ENCODE measurements at regions not wholly inside any gene's neighbourhood (a gene's known extent, or its start where the extent isn't known, plus 50 kb on each side); places are given as distances from the start of the nearest gene placed in this dataset.

DNA sequence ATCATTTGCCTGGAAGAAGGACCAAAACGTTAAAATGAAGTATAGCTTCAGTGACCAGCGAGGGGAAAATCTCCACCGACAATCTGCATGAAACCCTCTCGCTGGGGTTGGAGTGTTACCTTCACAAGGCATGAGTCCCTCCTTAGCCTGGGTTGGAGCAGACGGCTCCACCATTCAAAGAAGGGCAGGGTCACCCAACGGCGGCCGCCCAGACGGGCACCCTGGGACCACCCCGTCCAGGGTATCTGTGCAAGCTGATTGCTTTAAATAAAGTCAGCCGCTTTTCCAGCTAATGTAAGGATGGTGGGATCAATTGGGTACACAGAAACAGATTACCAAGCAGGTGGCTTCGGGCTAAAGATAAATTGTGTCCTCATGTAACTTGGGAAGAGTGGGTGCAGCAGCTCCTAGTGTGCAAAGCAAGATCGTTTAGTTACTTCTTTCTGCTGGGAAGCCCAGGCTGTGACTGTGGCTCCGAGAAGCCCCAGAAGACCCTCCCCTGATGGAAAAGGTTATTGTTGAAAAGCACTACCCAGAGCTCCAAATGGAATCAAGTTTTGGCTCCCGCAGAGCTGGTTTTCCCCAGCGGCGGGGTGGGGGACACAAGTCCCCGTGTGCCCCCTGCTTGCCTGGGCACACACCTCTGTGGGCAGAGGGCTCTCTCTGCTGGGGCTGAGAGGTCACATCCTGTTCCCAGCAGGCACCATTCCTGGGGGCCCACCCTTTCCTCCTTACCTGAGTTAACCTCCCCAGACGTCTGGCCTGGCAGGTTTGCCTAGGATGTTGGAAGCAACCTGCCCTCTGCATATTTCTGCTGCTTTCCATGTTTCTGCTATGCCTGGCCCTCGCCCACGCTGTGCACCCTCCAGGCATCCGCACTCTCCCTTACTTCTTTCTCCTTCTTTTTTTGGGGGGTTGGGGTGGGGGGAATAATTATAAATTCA, 318.6 kb upstream of the DIO3 start:
- DNase-seq (ENCODE audit: low read depth in 2 of 2), result no peak

DNA sequence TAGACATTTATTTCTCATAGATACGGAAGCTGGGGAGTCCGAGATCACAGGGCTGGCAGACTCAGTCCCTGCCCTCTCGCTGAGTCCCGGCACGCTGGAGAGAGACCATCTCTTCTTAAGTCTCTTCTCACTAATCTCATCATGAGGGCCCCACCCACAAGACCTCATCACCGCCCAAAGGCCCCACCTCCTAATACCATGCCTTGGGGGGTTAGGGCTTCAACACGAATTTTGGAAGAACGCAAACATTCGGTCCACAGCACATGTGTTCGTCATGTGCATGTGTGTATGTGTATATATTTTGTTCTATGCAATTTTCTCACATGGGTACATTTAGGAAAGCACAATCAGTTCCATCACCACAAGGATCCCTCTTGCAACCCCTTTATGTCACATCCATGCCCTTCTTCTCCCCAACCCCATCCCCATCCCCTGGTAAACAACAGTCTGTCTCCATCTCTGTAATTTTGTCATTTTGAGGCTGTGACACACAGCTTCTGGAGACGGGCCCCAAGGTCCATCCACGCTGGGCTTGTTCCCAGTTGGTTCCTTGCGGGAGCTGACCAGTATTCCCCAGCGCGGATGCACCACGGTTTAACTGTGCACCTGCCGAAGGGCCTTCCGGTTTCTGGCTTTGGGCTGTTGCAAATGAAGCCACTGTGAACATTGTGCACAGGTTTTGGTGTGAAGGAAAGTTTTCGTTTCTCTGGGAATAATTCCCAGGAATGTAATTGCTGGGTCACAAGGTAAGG, 317.5 kb upstream of the DIO3 start:
- no peak for DNase-seq (ENCODE audit: low read depth in 2 of 2)

DNA sequence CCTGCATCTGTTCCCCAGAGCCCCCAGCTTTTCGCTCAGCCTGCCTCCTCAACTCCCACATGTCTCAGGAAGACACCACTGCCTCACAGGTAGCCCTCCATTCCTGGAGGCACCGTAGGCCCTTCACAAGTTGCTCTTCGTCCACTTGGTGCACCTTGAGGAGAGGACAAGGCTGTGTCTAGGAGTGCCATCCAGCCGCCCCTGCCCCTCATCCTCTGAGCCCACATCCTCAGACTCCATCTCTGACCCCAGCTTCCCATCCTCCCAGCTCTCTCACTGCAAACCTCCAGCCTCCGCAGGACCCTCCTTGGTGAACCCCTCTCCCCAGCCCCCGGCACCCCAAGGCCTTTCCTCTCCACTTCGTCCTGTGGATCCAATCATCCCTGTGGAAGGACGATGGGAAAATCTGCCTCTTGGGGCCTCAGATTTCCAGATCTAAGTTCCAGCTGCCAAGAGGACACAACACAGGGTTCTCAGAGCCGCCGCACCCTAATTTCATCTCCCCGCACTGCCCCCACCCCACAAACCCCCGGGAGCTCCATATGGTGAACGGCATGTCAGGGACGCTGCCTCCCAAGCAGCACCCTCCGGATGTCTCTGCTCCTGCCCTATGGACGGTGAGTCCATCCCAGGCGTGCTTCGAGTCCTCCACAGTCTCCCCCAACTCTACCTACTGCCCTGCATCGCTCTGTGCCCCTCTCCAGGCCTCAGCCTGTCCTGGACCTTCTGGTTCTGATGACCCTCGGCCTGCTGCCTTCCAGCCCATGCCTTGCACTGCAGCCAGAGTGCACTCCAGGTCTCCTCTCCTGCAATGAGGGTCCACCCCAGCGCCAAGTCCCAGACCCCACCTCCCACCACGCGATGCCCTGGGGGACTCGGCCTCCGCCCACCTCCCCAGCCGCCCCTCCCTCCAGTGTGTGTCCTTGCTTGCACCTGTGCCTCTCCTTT, 314.1 kb upstream of the DIO3 start:
- DNase-seq (ENCODE audit: low read depth in 2 of 2), result no peak

GRCh38 chr14:101247842-101248725, 313.2 kb upstream of the DIO3 start:
- DNase-seq (ENCODE audit: low read depth in 2 of 2), result no peak

- DNase-seq (ENCODE audit: low read depth in 2 of 2), result no peak
Measured at GRCh38 chr14:101248840-101249675, 312.2 kb upstream of the DIO3 start.

- no peak for DNase-seq (ENCODE audit: low read depth in 2 of 2)
Measured at GRCh38 chr14:101249676-101250036, 311.6 kb upstream of the DIO3 start.

DNA sequence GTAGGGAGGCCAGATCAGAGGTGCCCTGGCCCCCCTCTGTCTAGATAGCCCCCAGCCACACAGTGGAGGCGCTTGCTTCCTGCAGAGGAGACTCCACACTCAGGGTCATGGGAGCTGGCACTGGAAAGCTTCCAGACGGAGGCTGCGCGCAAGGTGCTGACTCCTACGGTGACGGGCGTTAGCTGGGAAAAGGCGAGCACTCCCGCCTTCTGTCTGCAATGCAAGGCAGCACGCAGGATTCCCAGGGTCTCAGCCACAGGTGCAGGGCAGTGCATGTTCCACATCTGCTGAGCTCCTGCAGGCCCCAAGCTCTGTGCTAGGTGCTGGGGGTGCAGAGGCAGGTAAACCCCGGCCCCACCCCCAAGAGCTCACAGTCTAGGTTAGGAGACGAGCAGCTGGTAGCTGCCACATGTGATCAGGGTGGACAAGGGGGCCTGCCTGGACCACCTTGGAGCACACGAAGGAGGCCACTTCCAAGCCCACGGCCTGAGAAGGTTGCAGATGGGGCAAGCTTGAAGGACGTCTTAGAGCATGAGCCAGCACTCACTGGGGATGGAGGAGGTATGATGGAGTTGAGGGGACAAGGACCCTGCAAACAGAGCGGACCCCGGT, 310.9 kb upstream of the DIO3 start:
- no peak for DNase-seq (ENCODE audit: low read depth in 2 of 2)

DNA sequence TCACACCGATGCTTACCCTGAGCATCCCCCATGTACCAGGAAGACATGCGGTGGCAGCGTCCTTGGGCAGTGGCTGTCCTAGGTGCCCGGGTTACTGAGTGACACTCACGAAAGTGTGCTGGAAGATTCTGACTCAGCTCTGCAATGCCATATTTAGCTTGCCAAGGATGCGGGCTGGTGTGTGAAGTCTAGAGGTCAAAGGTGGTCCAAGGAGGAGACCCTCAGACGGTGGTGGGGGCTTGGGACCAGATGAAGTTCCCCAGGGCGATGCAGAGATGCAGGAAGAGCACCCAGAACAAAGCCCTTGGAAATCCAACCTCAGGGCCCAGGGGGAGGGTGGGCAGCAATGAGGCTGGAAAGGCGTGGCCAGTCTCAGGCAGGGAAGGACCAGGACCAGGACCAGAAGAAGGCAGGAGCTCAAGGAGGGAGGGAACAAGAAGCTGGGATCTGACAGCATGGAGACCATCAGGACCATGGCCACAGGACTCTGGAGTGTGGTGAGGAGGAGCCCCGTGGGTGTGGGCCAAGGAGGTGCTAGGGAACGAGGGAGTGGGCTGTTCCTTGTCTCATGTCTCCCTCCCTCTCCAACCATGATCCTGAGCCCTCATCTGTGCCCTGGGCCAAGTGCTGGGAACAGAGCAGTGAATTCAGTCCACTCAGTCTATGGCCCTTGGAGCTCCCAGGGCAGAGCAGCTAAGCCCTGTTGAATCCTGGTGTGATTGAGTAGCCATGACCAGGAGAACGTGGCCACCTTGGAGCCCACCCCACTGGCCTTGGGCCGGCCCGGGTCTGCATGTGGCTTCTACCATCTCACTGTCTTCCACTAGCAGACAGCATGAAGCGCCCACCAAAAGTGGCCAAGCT, 310.1 kb upstream of the DIO3 start:
- DNase-seq (ENCODE audit: low read depth in 2 of 2), result no peak

GRCh38 chr14:101251812-101252442, 309.4 kb upstream of the DIO3 start:
- DNase-seq (ENCODE audit: low read depth in 2 of 2), result no peak

GRCh38 chr14:101252443-101253214, 308.7 kb upstream of the DIO3 start:
- no peak for DNase-seq (ENCODE audit: low read depth in 2 of 2)

- no peak for DNase-seq (ENCODE audit: low read depth in 2 of 2)
Measured at GRCh38 chr14:101253948-101254347, 307.3 kb upstream of the DIO3 start.

DNA sequence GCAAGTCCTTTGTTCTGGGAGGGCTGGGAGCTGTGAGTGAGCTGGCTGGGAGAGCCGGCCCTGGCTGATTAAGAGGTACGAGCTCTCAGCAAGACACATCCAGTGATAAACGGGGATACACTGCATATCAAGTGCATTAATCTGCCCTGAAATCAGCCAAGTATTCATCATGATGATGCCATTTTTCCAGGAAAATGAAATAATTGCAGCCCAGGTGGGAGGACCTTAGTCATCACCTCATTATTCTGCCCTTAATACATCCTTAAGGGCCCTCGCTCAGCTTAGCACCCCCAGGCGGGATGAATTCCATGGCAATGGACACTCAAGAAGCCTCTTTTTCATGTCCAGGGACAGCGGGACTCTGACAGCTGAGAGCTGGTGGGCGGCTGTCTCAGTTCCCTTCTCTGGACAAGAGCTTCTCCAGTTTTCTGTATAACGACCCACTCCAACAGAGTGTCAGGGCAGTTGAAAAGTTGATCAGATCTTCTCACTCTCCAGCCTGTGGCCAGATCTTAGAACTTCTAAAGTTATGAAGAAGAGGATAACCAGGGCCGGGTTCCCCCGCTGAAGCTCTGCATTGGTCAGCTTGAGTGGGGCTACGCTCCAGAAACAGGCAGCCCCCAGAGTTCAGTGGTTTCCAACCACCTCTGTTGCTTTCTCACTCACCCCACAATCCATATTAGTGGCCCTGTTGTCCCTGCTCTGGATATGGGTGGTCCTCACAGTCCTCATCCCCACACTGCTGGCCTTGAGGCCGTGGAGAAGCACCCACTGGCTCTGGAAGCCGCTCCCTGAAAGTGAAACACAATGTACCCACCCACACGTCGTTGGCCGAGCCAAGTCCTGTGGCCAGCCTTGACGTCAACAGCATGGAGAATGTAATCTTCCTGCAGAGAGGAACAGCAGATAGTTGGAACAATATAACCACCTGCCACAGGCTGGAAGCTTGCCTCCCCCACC, 306.2 kb upstream of the DIO3 start:
- DNase-seq (ENCODE audit: low read depth in 2 of 2), result no peak

DNA sequence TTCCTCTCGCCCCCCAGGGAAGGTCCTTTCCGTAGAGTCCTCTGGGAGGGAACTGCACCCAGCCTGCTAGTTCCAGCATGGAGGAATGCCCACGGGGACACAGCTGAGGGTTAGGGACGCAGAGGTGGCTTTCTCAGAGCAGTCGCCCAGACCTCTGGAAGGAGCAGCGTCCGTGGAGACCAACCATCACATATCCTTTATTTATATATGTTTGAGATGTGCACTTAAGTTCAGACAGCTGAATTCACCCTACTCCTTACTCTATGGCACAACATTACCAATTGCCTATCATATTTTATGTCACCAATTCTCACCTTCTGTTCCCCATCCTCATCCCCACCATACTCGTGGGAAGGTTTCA, 305.6 kb upstream of the DIO3 start:
- DNase-seq (ENCODE audit: low read depth in 2 of 2), result no peak

GRCh38 chr14:101256266-101256665, 305.0 kb upstream of the DIO3 start:
- DNase-seq (ENCODE audit: low read depth in 2 of 2), result no peak

GRCh38 chr14:101257551-101257950, 303.7 kb upstream of the DIO3 start:
- no peak for DNase-seq (ENCODE audit: low read depth in 2 of 2)

DNA sequence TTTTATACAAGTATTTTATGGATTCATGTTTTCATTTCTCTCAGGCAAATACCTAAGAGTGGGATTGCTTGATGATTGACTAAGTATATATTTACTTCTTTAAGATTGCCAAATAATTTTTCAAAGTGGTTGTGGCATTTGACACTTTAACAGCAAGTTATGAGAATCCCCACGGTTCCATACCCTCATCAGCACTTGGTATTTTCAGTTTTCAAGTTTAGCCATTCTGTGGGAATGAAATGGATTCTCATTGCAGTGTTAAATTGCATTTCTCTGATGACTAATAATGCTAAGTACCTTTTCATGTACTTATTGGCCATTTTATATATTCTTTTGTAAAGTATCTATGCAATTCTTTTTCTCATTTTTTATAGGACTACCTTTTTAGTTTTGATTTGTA, 301.5 kb upstream of the DIO3 start:
- DNase-seq (ENCODE audit: low read depth in 2 of 2), result no peak

Measured in stimulated activated CD8-positive, alpha-beta memory T cell treated with anti-CD3 and anti-CD28 coated beads, Interleukin-2, amount 100 ng/mL, for 48 hours (primary cell).